Stimulated activated CD4-positive, alpha-beta T cell treated with anti-CD3 and anti-CD28 coated beads, Interleukin-1b, Interleukin-23, amount 100 ng/mL, for 1 hour (primary cell): ENCODE measurements at regions not wholly inside any gene's neighbourhood (a gene's known extent, or its start where the extent isn't known, plus 50 kb on each side); places are given as distances from the start of the nearest gene placed in this dataset.
"Not testable (repeated sequence)": the region's sequence is repeated elsewhere in the genome, so short reads cannot be mapped to it uniquely, and the experiment has no call there.

ENCODE experiments used
- DNase-seq, 2 donors: peaks; one replicate each; pipeline ENCODE4 v3.0.0-alpha.2; 2020; ENCODE audit warnings: low read depth in 2 of 2

DNA sequence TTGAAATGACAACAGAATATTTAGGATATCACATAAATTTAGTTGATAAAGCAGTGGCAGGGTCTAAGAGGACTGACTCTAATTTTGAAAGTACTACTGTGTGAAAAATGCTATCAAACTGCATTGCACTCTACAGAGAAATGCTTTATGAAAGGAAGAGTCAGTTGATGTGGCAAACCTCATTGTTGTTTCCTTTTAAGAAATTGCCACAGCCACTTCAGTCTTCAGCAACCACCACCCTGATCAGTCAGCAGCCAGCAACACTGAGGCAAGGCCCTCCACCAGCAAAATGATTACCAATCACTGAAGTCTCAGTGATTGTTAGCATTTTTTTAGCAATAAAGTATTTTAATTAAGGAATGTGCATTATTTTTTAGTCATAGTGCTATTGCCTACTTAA, 488.7 kb upstream of the SLC39A10 start:
- DNase-seq, result no peak

DNA sequence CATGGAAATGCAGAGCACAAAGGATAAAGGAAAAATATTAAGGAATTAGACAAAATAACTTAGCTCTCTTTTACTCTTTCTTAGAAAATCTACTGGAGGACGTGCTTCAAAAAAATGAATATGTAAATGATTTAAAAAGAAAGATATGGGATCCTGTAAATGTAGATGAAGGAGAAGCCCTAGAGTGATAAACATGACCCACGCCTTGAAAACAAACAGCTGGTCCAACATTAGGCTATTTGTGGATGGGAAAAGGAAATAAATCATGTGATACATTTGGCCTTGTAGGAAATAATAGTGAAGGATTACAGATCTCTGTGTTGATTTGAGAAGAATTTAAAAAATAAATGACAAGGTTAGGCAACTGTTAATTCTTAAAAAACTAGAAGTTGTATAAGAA, 492.1 kb upstream of the SLC39A10 start:
- DNase-seq, result no peak

DNA sequence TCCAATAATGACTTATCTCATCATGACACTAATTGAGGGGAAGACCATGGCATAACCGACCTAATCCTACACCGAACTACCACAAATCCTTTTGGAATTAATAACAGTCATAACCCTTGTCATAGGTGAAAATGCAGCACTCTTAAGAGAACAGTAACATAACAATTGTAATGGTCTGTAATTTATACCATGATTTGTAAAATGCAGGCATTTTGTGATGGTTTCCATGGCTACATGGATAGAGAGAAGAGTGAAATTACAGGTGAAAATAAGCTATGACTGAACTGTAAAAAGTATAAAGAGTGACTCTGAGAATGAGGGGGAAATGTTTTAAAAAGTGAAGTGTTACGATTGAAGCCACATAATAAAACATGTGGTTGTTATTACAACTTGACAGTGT, 494.1 kb upstream of the SLC39A10 start:
- no peak for DNase-seq

DNA sequence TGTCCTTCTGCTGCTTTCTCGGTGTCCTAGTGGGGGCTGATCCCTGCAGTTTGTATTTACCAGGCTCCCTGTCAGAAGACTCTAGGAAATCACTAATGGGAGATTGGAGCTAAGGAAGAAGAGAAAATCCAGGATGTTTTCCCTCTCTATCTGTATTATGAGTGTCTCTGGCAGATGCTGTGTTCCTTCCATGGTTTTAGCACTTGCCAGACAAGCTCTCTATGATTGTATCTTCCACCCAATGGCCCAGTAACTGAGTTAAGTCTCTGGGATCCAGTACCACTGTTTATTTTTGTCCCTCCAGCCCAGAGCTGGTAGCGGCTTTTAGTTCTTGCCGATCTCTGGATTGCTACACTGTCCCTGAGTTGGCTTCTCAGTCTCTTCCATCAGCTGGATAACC, 494.8 kb upstream of the SLC39A10 start:
- DNase-seq, result no peak

DNA sequence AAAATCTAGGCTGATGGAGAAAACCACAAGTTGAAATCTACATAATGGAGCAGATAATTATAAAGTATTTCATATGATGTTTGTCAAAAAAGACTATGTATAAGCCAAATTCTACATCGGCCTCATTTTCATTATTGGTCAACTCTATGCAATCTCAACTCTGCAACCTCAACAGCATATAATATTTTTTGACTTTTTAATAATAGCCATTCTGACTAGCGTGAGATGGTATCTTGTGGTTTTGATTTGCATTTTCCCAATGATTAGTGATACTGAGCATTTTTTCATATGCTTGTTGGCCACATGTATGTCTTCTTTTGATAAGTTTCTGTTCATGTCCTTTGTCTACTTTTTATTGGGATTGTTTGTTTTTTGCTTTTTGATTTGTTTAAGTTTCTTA, 496.1 kb upstream of the SLC39A10 start:
- DNase-seq, result no peak

DNA sequence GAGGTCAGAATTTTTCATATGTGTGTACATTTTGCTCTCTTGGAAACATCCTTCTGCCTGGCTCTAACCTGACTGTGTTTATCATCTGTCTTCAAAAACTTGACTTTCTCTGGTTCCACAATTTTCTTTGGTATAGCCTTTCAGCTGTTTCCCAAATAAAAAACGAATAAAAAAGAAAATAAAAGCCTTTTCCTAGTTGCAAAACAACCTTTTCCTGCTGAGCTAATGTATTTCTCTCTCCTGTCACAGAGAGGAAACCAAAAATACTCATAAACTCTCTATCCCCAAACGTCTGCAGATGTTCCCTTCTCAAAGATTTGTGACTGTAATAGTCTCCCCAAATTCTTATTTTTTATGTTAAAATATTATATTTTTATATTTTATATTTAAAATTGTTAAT, 505.3 kb upstream of the SLC39A10 start:
- DNase-seq, result no peak

DNA sequence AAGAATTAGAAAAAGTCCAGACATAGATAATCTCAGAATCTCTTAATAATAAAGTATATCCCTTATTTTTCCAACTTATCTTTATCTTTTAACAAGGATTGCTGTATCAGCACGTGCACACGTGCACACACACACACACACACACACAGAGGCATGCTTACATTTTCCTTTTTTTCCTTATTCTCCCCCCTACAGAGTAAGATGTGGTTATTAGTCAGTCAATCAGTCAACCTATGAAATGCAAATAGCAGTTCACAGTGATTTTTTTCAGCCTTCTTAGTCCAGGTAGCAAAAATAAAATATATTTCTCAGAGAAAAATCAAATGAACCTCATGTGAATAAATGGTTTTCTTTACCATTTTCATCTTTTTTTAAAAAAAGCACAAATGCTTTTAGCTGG, 506.2 kb upstream of the SLC39A10 start:
- DNase-seq, result no peak

DNA sequence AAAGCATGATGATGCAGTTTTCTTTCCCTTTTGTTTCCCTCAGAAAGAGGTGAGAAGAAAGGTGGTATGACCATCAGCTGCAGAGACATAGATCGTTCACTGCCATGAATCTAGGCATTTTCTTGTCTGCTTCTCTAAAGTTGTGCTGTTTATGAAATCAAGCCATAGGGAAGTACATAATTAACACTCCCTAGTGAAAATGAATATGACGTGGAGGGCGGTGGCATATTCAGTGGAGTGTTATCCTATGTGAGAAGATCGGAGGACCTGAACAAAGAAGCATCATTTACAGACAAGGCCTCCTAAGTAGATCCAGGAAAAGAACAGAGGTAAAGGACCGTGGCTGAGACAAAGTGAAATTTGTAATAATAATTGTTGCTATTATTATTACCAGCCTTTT, 509.0 kb upstream of the SLC39A10 start:
- DNase-seq, result no peak

DNA sequence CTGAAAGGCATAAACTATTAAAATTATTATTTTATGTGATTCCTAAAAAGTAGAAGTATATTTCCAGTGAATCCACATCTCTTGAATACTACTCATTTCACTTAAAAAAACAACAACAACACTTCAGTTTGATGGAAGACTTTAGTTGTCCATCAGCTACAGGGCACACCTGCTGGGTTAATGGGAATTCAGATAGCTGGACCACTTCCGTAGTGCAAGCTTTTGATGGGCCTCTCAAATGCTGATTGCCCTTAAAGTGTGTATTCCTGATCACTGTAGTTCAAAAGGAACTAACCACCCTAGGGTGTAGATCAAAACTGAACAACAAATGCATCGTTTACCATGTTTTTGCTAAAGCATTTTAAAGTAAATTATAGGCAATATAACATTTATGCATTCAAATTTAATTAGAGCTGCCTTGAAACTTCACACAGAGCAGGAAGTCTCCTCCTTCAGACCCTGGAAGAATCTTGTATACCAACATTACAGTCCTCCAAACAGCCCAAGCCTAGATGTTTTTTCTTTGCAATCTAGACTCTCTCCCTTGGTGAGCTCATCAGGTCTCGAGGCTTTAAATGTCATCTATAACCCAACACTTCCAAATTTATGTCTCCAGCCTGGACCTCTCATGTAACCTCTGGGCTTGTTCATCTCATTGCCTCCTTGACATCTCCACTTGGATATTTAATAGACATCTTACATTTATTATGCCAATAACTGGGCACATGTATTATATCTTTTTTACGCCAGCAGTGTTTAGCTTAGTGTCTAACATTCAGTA, 510.1 kb upstream of the SLC39A10 start:
- no peak for DNase-seq

DNA sequence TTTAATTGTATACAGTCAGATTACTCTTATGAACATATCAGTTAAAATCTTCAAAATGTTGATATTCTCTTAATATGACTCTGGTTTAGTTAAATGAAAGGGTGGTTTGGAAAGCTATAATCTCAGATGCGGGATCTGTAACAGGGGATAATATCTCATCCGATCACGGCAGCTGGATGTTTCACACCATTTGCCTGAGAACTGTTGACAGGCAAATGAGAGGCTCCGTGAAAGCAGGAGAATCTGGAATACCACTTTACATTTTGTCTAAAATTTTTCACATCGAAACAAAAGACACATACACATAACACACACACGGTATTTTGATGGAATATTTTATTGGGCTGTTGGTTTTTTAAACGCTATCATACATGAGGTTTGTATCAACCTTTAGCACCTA, 518.6 kb upstream of the SLC39A10 start:
- no peak for DNase-seq

DNA sequence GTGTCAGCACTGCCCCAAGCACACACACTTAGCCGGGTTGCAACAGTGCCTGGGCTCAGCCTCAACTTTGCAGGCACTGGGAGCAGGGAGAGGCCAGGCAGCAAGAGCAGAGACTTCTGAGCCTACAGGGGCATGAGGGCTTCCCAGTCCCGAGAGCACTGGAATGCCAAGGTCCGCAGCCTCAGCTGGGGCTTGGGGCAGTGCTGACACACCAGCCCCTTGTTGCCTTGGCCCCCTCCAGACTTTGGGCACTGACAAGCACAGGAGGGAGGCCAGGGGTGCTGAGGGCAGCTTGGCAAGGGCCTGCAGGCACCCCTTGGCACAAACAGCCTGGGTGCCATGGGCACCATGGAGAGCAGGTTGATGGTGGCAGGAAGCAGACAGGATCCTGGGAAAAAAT, 531.1 kb upstream of the SLC39A10 start:
- not testable (repeated sequence) for DNase-seq

DNA sequence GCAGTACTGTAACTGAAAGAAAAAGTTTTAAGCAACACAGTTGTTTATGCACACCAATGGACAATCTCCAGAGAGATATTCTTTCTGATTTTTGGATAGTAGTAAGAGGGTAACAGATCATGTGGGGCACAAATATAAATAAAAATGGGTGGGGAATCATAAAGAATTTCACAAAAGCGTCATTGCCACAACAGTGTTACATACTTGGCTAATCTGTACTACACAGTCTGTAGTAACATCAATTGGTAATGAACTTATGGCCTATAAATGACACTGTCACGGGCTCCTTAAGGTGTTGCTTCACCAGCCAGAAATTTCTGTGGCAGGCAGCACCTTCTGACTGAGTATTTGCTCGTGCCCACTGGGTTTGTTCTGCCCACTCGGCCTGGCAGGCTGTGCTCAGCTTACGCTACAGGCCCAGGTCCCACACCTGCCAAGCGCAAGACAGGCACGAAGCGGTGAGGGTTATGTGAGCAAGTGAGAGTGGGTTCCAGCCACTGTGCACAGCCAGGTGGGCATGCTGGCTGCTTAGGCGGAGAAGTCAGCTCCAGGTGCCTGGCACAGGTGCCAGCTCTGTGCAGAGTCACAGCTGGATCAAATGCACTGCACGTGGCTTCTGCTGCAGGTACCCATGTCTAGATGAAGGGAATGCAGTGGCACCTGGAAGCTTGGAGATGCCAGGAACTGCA, 532.5 kb upstream of the SLC39A10 start:
- no peak for DNase-seq

DNA sequence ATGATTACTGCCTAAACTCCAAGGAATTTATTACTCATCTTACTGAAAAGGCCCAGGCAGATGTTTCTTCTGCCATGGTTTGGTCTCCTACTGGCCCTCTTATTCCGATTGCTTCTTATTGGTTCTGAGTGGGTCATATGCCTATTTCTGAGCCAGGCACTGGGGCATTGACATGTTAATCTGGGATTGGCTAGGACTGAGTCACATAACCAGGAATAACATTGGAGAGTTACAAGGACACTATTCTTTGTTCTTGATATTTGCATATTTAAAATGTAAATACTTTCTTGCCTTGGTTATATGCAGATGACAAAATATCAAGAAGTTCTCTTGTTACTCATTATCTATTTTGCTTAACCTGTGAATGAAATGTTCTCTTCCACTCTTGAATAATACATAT, 534.4 kb upstream of the SLC39A10 start:
- DNase-seq, result no peak

DNA sequence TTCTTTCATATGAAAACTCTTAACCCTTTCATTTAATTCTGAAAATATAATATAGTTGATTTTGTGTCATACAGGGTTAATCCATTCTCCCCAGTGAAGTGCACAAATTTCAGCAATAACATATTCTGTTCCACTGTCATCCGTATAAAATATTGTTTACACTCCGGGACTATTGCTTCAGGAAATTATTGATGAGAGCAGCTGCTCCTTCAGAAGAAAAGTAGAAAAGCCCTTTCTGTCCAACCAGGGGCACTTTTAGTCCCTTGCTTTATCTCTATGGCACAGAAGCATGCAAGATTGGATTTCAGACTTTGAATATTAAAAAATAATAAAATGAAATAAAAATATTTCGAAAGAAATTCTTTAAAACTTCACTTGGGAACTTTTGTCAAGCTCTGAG, 535.7 kb upstream of the SLC39A10 start:
- DNase-seq, result no peak

DNA sequence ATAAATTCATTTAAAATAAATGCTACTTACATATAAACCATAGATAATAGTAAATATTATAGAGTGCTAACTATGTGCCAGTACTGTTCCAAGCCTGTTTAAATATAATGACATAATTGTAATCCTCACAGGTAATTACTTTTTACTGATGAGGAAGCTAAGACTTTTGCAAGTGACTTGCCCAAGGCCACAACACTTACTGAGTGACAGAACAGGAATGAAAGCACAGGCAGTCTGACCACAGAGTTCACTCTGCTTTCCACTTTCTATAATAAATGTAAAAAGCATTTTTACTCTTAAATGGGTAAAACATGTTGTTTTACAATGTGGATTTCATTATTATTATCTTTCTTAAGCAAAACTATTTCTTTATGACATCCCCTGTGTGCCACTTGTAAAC, 537.8 kb upstream of the SLC39A10 start:
- no peak for DNase-seq

DNA sequence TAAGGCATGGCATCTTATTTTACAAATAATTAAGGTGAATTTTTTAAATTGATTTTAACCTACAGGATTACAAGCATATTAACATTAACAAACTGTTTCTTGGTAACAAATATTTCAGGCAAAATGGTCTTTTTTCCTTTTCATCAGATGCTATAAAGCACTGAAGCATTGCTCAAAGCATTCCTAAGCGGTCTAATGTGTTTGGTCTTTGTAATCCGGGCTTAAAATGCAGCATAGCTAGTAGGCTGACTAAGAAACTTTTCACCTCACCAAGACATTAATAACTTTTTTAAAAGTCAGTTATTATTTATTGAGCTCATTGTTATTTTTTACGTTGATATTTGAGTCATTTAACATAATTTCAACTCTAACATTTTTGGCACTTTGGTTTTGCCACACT, 538.8 kb upstream of the SLC39A10 start:
- no peak for DNase-seq

DNA sequence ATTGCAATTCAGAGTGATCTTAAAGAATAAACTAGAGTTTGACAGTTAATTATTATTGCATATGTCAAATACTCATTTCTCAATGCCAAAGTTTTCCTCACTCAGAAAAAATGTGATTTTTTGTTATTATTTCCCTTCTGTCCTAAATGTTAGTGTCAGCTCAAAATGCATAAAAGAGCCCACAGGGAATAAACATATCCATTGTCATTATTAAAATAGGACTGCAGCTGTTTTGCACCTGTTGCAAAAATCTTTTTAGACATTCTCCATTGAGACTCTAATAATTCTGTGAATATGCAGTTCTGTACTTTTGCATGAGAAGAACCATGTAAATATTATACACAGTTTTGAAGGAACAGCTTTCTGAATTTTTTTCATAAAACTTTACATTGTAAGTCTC, 540.0 kb upstream of the SLC39A10 start:
- no peak for DNase-seq

DNA sequence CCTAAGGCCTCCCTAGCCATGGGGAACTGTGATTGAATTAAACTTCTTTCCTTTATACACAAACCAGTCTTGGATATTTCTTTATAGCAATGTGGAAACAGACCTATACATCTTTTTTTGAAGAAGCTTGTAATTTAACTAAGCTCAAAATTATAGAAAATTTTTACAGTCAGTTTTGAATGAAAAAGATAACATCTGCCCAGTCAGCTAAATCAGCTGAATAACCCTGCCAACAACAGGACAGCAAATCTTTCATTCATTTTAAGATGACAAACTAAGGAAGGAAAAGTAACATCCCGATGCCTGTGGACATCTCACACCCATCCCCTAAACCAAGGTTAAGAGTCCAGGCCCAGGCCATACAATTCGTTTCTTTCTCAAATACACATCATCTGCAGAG, 541.3 kb upstream of the SLC39A10 start:
- DNase-seq, result no peak

DNA sequence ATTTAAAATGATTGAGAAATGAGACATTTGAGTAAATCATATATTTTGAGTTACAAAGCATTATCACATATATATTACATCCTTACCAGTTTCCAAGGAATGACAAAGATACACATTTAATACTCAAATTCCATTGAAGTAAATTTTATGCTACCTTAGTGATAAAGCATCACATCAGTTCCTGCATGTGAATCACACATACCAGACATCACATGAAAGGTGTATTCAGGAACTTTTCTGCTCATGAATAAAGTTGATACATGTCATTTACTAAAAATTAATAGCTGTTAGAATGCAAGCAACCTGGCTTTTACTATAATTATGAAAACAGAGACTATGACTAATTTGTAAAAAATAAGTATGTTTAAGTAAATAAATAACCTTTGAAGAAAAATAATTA, 548.8 kb upstream of the SLC39A10 start:
- no peak for DNase-seq

DNA sequence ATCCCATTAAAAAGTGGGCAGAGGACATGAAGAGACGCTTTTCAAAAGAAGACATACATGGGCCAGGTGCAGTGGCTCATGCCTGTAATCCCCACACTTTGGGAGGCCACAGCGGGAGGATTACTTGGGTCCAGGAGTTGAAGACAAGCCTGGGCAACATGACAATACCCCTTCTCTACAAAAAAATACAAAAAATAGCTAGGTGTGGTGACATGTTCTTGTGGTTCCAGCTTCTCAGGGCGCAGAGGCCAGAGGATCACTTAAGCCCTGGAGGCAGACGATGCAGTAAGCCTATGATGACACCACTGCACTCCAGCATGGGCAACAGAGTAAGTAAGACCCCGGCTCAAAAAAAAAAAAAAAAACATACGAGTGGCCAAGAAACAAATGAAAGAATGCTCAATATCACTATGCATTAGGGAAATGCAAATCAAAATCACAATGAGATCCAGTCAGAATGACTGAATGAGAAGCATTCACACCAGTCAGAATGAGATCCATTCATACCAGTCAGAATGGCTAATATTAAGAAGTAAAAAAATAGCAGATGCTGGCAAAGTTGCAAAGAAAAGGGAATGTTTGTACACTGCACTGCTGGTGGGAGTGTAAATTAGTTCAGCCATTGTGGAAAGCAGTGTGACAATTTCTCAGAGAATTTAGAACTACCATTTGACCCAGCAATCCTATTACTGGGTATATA, 550.2 kb upstream of the SLC39A10 start:
- DNase-seq, result no peak

DNA sequence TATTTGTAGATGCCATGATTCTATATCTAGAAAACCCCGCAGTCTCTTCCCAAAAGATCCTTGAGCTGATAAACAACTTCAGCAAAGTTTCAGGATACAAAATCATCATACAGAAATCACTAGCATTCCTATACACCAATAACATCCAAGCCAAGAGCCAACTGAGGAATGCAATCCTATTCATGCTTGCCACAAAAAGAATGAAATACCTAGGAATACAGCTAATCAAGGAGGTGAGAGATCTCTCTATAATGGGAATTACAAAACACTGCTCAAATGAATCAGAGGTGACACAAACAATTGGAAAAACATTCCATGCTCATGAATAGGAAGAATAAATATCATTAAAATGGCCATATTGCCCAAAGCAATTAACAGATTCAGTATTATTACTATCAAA, 551.4 kb upstream of the SLC39A10 start:
- DNase-seq, result no peak

DNA sequence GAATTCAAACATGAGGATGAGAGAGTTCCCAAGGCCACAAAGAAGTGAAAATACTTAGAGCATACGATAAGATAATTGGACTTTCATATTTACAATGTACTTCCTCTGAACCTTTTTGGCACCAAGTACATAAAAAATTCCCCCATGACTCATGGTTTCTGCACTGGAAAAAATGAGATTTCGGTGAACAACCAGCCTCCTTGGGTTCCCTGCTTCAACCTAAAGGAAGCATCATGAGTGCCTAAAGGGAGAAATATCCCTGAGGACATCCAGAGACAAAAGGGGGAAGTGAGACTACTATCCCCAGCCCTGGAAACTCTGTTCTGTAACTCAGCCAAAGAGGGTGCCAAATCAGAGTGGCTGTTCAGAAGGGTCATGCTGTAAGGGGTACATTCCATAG, 562.7 kb upstream of the SLC39A10 start:
- no peak for DNase-seq

DNA sequence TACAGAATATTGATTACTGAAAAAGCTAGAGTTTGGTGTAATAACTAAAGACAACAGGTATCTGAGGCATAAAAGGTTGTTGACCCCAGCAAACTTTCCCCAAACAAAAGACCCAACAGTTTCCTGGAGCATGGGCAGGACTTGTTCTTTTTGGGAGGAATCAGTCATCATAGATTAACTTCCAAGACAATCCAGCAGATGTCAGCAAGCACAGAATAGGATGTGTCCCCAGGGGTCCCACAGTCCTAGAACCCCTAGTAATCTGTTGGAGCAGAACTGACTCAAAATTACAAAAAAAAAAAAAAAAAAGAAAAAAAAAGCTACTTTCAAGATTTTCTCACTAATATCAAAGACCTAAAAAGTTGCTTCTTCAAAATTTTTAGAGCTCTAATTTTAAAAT, 564.7 kb upstream of the SLC39A10 start:
- no peak for DNase-seq
